Thyroid gland (tissue), 4 donors: ENCODE measurements at regions not wholly inside any gene's neighbourhood (a gene's known extent, or its start where the extent isn't known, plus 50 kb on each side); places are given as distances from the start of the nearest gene placed in this dataset.

Experiments used
- DNase-seq, 2 donors: peaks; one replicate each; pipeline ENCODE4 v3.0.0-alpha.2; 2019
- H3K27ac ChIP-seq, 3 donors: fragments of 200-600 bp; sonication (generic); 1 replicate in 2 of 3; 2 replicates in 1 of 3; pipeline ENCODE4 v1.5.1; 2016 to 2019; ENCODE audit warnings: mild to moderate bottlenecking in 1 of 3, moderate library complexity in 1 of 3
- H3K27me3 ChIP-seq: fragments of 200-600 bp; sonication (generic); one replicate; pipeline ENCODE4 v1.5.1; 2019
- H3K36me3 ChIP-seq, 2 donors: fragments of 200-600 bp; sonication (generic); one replicate each; pipeline ENCODE4 v1.5.1; 2016 to 2019
- H3K4me1 ChIP-seq, 2 donors: fragments of 200-600 bp; sonication (generic); one replicate each; pipeline ENCODE4 v1.5.1; 2017 to 2019
- H3K4me3 ChIP-seq, 3 donors: fragments of 200-600 bp; sonication (generic); replicated peaks in 1 of 3; 1 replicate in 2 of 3; 2 replicates in 1 of 3; pipeline ENCODE4 v1.5.1; 2016; ENCODE audit warnings: mild to moderate bottlenecking in 1 of 3
- H3K9me3 ChIP-seq: fragments of 200-600 bp; sonication (generic); one replicate; pipeline ENCODE4 v1.5.1; 2017
- POLR2A ChIP-seq, 2 donors: fragments of 450-650 bp; IDR thresholded peaks; one replicate each; pipeline ENCODE4 v1.6.1; 2017; ENCODE audit warnings: antibody characterized with exemption in 2 of 2, mild to moderate bottlenecking in 2 of 2, moderate library complexity in 1 of 2
- WGBS, 2 donors: methylation state at CpG; one replicate each; pipeline ENCODE4 v1.1.5; 2017; 5-methylcytosine and 5-hydroxymethylcytosine counted together
- intact Hi-C: fragments of 100-400 bp; cut with DNase I; formaldehyde crosslinking; loops from one replicate; pipeline ENCODE4 v1.15.1; 2023
- TF ChIP-seq, protein P1 (sequence below), 6 experiments: fragments of 200-600 bp in 3 of 6; fragments of 450-650 bp in 3 of 6; sonication (generic) in 3 of 6; IDR thresholded peaks; one replicate each; pipeline ENCODE4 v1.5.1; 2016 to 2019; ENCODE audit warnings: antibody characterized with exemption in 6 of 6, mild to moderate bottlenecking in 2 of 6, inconsistent platforms in 1 of 6, moderate library complexity in 1 of 6

DNA sequence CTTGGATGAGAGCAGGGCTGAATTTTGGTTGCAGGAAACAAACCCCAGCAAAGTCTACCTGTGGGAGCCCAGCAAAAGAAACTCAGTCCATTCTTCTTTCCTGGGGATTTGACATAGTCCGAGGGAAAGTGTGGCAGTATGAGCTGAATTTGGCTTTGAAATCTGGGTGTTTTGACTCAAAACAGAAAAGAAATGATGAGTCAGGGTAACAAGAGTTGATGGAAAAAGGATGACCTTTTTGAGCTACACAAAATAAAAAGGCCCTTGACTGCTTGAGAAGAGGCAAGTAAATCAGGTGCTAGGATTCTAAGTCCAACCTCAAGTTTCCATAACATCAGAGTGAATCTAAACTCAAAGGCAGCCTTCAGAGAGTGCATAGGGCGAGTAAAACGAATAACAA lies 163.3 kb upstream of the BMP2 start:
- Histone ChIP-seq H3K27me3 (no peaks in the 10 kb centered on the region), H3K4me3 (no peak overlapping the region), H3K9me3 (no peaks in the 10 kb centered on the region), H3K4me1 (no peaks in the 10 kb centered on the region), H3K36me3 (no peaks in the 10 kb centered on the region), H3K27ac (no peak overlapping the region)
- intact Hi-C loops = no loop called here
- DNase-seq = no peak
- 90 to 94% methylated on average over 3 of the region's 3 CpGs for WGBS, 2 donors
- TF ChIP-seq, protein P1, sequence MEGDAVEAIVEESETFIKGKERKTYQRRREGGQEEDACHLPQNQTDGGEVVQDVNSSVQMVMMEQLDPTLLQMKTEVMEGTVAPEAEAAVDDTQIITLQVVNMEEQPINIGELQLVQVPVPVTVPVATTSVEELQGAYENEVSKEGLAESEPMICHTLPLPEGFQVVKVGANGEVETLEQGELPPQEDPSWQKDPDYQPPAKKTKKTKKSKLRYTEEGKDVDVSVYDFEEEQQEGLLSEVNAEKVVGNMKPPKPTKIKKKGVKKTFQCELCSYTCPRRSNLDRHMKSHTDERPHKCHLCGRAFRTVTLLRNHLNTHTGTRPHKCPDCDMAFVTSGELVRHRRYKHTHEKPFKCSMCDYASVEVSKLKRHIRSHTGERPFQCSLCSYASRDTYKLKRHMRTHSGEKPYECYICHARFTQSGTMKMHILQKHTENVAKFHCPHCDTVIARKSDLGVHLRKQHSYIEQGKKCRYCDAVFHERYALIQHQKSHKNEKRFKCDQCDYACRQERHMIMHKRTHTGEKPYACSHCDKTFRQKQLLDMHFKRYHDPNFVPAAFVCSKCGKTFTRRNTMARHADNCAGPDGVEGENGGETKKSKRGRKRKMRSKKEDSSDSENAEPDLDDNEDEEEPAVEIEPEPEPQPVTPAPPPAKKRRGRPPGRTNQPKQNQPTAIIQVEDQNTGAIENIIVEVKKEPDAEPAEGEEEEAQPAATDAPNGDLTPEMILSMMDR (IDR thresholded peaks at IDR 0.05) = no peak
- TF ChIP-seq POLR2A (IDR thresholded peaks at IDR 0.05) = no peak

DNA sequence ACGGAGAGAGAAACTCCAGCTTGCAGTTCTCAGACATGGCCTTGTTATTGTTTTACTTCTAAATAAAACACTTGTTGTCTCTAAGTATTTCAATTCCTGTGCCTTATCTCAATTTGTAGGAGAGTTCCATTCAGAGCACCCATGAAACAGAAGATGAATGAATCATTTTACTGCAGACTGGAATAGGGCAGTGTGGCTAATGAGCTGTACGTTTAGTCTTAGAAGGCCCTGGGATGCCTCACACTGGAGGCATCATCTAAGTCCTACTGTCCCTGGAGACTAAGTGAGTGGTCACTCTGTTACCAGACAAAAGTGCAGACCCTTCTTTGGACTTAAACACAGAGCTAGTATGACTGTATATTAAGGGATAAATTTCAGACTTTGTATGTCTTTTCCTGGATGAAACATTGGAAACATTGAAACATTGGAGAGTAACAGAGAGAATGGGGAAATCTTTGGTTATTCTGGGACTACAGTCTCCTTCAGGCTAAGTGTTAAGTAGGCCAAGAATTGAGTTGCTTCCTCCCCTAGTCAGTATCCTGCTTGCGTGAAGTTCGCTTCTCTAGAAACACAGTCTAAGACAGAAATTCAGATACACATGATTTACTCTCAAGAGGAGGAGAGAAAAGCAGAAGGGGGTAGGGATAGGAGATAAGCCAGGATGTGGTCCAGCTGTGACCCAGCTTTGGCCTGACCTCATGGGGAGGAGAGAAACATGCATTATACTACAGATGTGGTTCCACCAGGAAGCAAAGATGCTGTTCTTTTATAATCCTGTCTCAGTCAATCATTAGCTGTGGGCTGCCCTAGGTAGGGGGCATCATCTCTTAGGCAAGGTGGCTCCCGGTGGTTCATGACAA lies 167.4 kb upstream of the BMP2 start:
- Histone ChIP-seq H3K27ac (no peak overlapping the region), H3K27me3 (no peaks in the 10 kb centered on the region), H3K9me3 (no peaks in the 10 kb centered on the region), H3K36me3 (no peaks in the 10 kb centered on the region), H3K4me1 (no peaks in the 10 kb centered on the region), H3K4me3 (no peak overlapping the region)
- DNase-seq = no peak
- intact Hi-C loops = no loop called here
- WGBS, 2 donors = 79 to 84% methylated on average over 5 of the region's 5 CpGs
- TF ChIP-seq, protein P1 (IDR thresholded peaks at IDR 0.05) = no peak
- no peak for TF ChIP-seq POLR2A (IDR thresholded peaks at IDR 0.05)

DNA sequence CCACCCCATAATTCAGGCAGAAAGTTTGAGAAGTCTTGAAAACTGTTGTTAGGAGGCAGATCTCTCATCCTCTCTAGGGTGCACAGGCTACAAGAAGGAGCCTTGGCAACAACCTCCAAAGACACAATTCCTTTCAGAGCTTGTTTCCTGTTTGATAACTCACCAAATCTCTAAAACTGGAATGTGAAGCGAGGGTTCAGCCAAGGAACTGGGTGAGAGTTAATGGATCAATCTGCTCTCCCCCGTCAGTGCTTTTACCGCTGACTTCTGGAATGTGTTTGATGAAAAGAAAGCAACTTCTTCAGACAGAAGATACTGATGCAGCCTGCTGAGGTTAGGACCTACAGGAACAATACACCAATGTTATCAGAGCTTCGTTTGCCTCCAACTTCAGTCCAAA lies 171.8 kb upstream of the BMP2 start:
- TF ChIP-seq, protein P1 (IDR thresholded peaks at IDR 0.05) = no peak
- no peak for TF ChIP-seq POLR2A (IDR thresholded peaks at IDR 0.05)
- DNase-seq = no peak
- no peak overlapping the region for H3K27ac ChIP-seq
- no peaks in the 10 kb centered on the region for H3K36me3 ChIP-seq
- no peaks in the 10 kb centered on the region for H3K4me1 ChIP-seq
- 41 to 42% methylated on average over 4 of the region's 4 CpGs for WGBS, 2 donors
- H3K9me3 ChIP-seq = no peaks in the 10 kb centered on the region
- intact Hi-C loops = no loop called here
- H3K27me3 ChIP-seq = no peaks in the 10 kb centered on the region
- H3K4me3 ChIP-seq = no peak overlapping the region

DNA sequence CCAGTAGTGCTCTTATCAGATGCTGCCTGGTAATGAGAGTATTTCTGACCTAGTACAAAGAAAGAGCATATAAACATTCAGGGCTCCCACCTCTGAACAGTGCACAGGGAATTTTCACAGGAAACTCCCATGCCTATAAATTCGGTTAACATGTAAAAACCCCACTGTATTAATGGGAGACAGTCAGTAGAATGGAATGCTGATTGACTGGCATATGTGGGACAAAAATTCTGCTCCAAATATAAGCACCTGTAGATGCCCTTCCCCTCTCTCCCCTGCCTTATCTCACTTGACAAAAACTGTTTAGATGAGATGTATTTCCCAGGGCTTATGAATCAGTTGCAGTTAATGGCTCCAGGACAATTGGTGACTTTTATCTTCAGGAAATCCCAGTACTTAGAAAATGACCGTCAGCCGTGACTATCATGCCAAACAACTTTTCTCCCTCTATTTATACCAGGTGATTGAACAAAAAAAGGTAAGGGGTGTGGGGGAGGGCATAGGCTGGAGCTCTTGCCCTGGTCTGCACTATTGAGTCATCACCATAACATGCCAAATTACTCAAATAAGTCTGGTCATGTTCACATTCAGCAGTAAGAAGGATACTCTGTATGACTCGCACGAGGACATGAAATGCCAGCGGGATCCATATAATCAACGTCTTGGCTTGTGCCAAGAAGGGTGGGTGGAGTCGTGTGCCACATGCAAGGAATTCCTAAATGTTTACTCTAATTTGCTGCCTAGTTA lies 176.4 kb upstream of the BMP2 start:
- DNase-seq = no peak
- 69 to 90% methylated on average over 8 of the region's 8 CpGs for WGBS, 2 donors
- H3K36me3 ChIP-seq = no peaks in the 10 kb centered on the region
- no peaks in the 10 kb centered on the region for H3K9me3 ChIP-seq
- H3K4me1 ChIP-seq = no peaks in the 10 kb centered on the region
- TF ChIP-seq, protein P1 (IDR thresholded peaks at IDR 0.05) = no peak
- TF ChIP-seq POLR2A (IDR thresholded peaks at IDR 0.05) = no peak
- intact Hi-C loops = no loop called here
- no peaks in the 10 kb centered on the region for H3K27me3 ChIP-seq
- H3K27ac ChIP-seq = no peak overlapping the region
- H3K4me3 ChIP-seq = no peak overlapping the region

DNA sequence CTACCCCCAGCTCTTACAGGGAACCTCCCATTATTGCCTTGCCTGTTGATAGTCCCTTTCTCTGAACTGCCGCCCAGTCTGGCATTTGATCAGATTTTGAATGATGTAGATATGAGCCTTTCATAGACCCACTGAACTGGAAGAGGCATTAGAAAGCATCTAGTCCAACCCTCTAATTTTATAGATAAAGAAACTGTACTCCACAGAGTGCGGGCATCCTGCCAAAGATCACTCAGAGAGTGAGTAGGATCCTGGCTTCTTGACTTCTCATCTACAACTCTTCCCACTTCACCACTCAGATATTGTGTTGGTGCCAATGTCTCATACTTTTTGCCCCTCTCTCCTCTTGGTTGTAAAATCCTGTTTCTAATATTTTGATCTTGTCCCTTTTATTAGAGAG lies 179.2 kb upstream of the BMP2 start:
- no peaks in the 10 kb centered on the region for H3K36me3 ChIP-seq
- intact Hi-C loops = no loop called here
- TF ChIP-seq, protein P1 (IDR thresholded peaks at IDR 0.05) = no peak
- TF ChIP-seq POLR2A (IDR thresholded peaks at IDR 0.05) = no peak
- no peaks in the 10 kb centered on the region for H3K9me3 ChIP-seq
- no peak overlapping the region for H3K27ac ChIP-seq
- DNase-seq = peak; percentile 54 to 61
- no peaks in the 10 kb centered on the region for H3K27me3 ChIP-seq
- no peak overlapping the region for H3K4me3 ChIP-seq
- 23 to 40% methylated on average over 2 of the region's 2 CpGs for WGBS, 2 donors
- H3K4me1 ChIP-seq = no peaks in the 10 kb centered on the region
